Left lung (tissue), 4 donors: ENCODE measurements at regions not wholly inside any gene's neighbourhood (a gene's known extent, or its start where the extent isn't known, plus 50 kb on each side); places are given as distances from the start of the nearest gene placed in this dataset.

ENCODE experiments used
- ATAC-seq: fragments of 200-7000 bp; cut with Tn5 transposase; one replicate; pipeline ENCODE4 v1.9.1; 2020; ENCODE audit warnings: moderate library complexity
- DNase-seq, 4 donors: peaks; one replicate each; pipeline ENCODE4 v3.0.0-alpha.2; 2013 to 2020
- H3K27ac ChIP-seq, 2 donors: fragments of 200-600 bp; sonication (generic) in 1 of 2; one replicate each; pipeline versions ENCODE4 v1.5.0 to v1.8.0; 2020 to 2021
- H3K27me3 ChIP-seq, 2 donors: fragments of 200-600 bp; sonication (generic) in 1 of 2; one replicate each; pipeline versions ENCODE4 v1.5.0 to v1.8.0; 2020 to 2021
- H3K36me3 ChIP-seq, 2 donors: fragments of 200-600 bp; sonication (generic) in 1 of 2; one replicate each; pipeline versions ENCODE4 v1.5.0 to v1.8.0; 2020 to 2021
- H3K4me1 ChIP-seq, 2 donors: fragments of 200-600 bp; one replicate each; pipeline ENCODE4 v1.8.0; 2021
- H3K4me3 ChIP-seq, 2 donors: fragments of 200-600 bp; sonication (generic) in 1 of 2; one replicate each; pipeline versions ENCODE4 v1.5.0 to v1.8.0; 2020 to 2021; ENCODE audit warnings: mild to moderate bottlenecking in 1 of 2
- H3K9me3 ChIP-seq, 2 donors: fragments of 200-600 bp; sonication (generic) in 1 of 2; one replicate each; pipeline versions ENCODE4 v1.5.0 to v1.8.0; 2020 to 2021
- intact Hi-C, 2 donors: fragments of 100-400 bp; cut with DNase I; formaldehyde crosslinking; loops; one replicate each; pipeline versions ENCODE4 v1.11.2 to v1.14.2; 2022
- TF ChIP-seq, protein P1 (sequence below), 2 donors: fragments of 200-600 bp; sonication (generic) in 1 of 2; IDR thresholded peaks; one replicate each; pipeline versions ENCODE4 v1.5.0 to v1.8.0; 2021; ENCODE audit warnings: antibody characterized with exemption in 2 of 2
- donor health status: DM: no; HTN: yes; CAD: no.
- donor health status: DM: no; HTN: no; CAD: no.

DNA sequence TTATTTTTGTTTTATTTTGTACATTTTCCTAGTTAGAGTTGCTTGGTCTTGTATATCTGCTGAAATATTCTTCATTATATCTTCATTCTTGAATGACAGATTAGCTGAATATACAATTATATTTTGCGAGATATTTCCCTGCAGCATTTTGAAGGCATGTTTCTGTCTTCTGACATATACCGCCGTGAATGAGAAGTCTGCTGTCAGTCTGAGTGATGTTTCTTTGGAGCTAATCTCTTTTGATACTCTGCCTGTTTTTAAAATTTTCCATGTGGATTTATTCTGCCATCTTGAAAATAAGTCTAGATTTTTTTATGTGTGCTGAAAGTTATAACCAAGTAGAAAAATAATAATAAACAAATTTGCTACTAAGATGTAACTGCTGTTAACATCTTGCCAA, 148.5 kb downstream of the MAGEC1 start:
- no peak overlapping the region for H3K27ac ChIP-seq
- intact Hi-C loops, result no loop called here
- H3K4me3 ChIP-seq, result no peak overlapping the region
- ATAC-seq (no peak), DNase-seq (no peak)
- no peaks in the 10 kb centered on the region for H3K27me3 ChIP-seq
- no peaks in the 10 kb centered on the region for H3K9me3 ChIP-seq
- no peaks in the 10 kb centered on the region for H3K4me1 ChIP-seq
- TF ChIP-seq, protein P1, sequence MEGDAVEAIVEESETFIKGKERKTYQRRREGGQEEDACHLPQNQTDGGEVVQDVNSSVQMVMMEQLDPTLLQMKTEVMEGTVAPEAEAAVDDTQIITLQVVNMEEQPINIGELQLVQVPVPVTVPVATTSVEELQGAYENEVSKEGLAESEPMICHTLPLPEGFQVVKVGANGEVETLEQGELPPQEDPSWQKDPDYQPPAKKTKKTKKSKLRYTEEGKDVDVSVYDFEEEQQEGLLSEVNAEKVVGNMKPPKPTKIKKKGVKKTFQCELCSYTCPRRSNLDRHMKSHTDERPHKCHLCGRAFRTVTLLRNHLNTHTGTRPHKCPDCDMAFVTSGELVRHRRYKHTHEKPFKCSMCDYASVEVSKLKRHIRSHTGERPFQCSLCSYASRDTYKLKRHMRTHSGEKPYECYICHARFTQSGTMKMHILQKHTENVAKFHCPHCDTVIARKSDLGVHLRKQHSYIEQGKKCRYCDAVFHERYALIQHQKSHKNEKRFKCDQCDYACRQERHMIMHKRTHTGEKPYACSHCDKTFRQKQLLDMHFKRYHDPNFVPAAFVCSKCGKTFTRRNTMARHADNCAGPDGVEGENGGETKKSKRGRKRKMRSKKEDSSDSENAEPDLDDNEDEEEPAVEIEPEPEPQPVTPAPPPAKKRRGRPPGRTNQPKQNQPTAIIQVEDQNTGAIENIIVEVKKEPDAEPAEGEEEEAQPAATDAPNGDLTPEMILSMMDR (IDR thresholded peaks at IDR 0.05), result no peak
- no peaks in the 10 kb centered on the region for H3K36me3 ChIP-seq

DNA sequence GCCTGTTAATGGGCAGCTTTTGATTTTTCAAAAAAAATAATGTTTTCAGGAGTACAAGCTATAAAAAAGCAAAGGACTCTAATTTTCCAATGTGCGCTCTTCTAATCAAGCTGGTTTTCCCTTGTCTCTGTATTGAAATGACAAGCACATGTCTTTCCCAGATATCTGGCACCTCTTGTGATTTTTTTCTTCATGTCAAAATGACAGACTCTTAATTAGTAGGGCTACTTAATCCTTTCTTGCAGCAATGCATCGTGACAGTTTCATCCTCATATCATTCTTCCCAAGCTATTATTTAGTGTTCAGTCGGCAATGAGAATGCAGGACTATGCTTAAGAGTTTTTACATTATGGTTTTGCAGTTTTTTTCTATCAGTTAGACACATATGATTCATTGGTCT, 139.5 kb downstream of the MAGEC1 start:
- no peaks in the 10 kb centered on the region for H3K9me3 ChIP-seq
- no peaks in the 10 kb centered on the region for H3K27me3 ChIP-seq
- ATAC-seq (no peak), DNase-seq (no peak)
- intact Hi-C loops, result no loop called here
- H3K36me3 ChIP-seq, result no peaks in the 10 kb centered on the region
- H3K4me3 ChIP-seq, result no peak overlapping the region
- TF ChIP-seq, protein P1 (IDR thresholded peaks at IDR 0.05), result no peak
- H3K4me1 ChIP-seq, result no peaks in the 10 kb centered on the region
- no peak overlapping the region for H3K27ac ChIP-seq

DNA sequence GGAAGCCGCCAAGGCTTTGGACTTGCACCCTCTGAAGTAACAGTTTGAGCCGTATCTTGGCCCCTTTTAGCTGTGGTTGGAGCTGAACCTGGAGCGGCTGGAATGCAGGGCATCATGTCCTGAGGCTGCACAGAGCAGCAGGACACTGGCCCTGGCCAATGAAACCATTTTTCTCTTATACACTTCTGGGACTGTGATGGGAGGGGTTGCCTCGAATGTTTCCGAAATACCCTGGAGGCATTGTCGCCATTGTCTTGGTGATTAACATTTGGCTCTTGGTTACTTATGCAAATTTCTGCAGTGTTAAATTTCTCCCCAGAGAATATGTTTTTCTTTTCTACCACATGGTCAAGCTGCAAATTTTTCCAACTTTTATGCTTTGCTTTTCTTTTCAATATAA, 137.2 kb downstream of the MAGEC1 start:
- no peak overlapping the region for H3K4me3 ChIP-seq
- TF ChIP-seq, protein P1 (IDR thresholded peaks at IDR 0.05), result no peak
- no peaks in the 10 kb centered on the region for H3K9me3 ChIP-seq
- ATAC-seq (no peak), DNase-seq (no peak)
- no peaks in the 10 kb centered on the region for H3K36me3 ChIP-seq
- H3K27me3 ChIP-seq, result no peaks in the 10 kb centered on the region
- H3K27ac ChIP-seq, result no peak overlapping the region
- no peaks in the 10 kb centered on the region for H3K4me1 ChIP-seq
- intact Hi-C loops, result no loop called here

DNA sequence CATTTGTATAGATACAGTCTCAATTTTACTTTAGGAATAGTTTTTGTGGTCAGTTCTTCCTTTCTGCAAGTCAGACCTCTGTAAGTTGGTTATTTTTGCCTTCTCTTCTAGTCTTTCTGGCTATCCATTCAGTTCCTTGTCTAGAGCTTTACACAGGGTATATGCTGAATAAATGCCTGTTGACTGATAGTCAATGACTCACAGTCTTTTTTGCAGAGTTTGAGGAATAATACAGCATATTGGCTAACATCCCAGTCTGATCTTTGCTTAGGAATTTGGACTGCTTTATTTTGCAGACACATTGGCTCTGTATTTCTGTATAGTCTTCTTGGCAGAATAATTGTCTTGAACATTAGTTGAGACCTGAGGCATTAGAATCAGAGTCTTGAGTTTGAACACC, 132.4 kb downstream of the MAGEC1 start:
- no peaks in the 10 kb centered on the region for H3K4me1 ChIP-seq
- peak in 1 of 4 donors; percentile 1 for DNase-seq
- H3K36me3 ChIP-seq, result no peaks in the 10 kb centered on the region
- no peak overlapping the region for H3K27ac ChIP-seq
- H3K9me3 ChIP-seq, result no peaks in the 10 kb centered on the region
- TF ChIP-seq, protein P1 (IDR thresholded peaks at IDR 0.05), result no peak
- intact Hi-C loops, result no loop called here
- H3K4me3 ChIP-seq, result no peak overlapping the region
- H3K27me3 ChIP-seq, result no peaks in the 10 kb centered on the region
- ATAC-seq, result no peak

DNA sequence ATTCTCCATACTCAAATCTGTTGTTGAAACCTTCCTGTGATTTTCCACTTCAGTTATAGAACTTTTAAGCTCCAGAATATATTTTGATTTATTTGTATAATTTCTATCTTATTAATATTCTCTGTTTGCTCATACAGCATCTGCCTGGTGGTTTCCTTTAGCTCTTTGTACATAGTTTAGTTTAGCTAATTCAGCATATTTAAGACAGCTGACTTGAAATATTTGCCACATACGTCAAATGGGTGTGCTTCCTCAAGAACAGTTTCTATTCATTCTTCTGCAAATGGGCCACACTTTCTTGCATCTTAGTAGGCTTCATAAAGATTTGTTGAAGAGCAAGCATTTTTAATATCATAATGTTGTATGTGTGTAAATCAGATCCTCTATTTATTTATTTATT, 101.8 kb downstream of the MAGEC1 start:
- no peak overlapping the region for H3K27ac ChIP-seq
- no peaks in the 10 kb centered on the region for H3K27me3 ChIP-seq
- DNase-seq (no peak), ATAC-seq (no peak)
- TF ChIP-seq, protein P1 (IDR thresholded peaks at IDR 0.05), result no peak
- no peaks in the 10 kb centered on the region for H3K36me3 ChIP-seq
- H3K4me1 ChIP-seq, result no peaks in the 10 kb centered on the region
- intact Hi-C loops, result no loop called here
- H3K4me3 ChIP-seq, result no peak overlapping the region
- no peaks in the 10 kb centered on the region for H3K9me3 ChIP-seq
